Tongue (tissue), 1 donor: ENCODE measurements at regions not wholly inside any gene's neighbourhood (a gene's known extent, or its start where the extent isn't known, plus 50 kb on each side); places are given as distances from the start of the nearest gene placed in this dataset.
A peak's percentile ranks its signal among the peaks of the same experiment; 100 is the strongest.
"Not testable (repeated sequence)": the region's sequence is repeated elsewhere in the genome, so short reads cannot be mapped to it uniquely, and the experiment has no call there.

ENCODE experiments used
- DNase-seq: peaks from one replicate; pipeline ENCODE4 v3.0.0-alpha.2; 2015

- DNase-seq: not testable (repeated sequence)
Measured at GRCh38 chrX:121437666-121438065, 390.3 kb downstream of the GLUD2 start.

- DNase-seq: no peak
Measured at GRCh38 chrX:121455890-121456289, 408.5 kb downstream of the GLUD2 start.

- DNase-seq: no peak
Measured at GRCh38 chrX:121456315-121456714, 408.9 kb downstream of the GLUD2 start.

GRCh38 chrX:121457096-121457495, 409.7 kb downstream of the GLUD2 start:
- DNase-seq: no peak

GRCh38 chrX:121479406-121479805, 432.0 kb downstream of the GLUD2 start:
- DNase-seq: no peak

GRCh38 chrX:121496966-121497365, 449.6 kb downstream of the GLUD2 start:
- DNase-seq: no peak

GRCh38 chrX:121504153-121504552, 456.7 kb downstream of the GLUD2 start:
- no peak for DNase-seq

GRCh38 chrX:121546317-121546716, 498.9 kb downstream of the GLUD2 start:
- DNase-seq: no peak

- DNase-seq: peak; percentile 4
Measured at GRCh38 chrX:121558886-121559285, 511.5 kb downstream of the GLUD2 start.

GRCh38 chrX:121562616-121563015, 515.2 kb downstream of the GLUD2 start:
- no peak for DNase-seq

- no peak for DNase-seq
Measured at GRCh38 chrX:121569609-121570008, 522.2 kb downstream of the GLUD2 start.

GRCh38 chrX:121570072-121570841, 522.8 kb downstream of the GLUD2 start:
- no peak for DNase-seq

- no peak for DNase-seq
Measured at GRCh38 chrX:121571333-121571732, 523.9 kb downstream of the GLUD2 start.

GRCh38 chrX:121574384-121574783, 527.0 kb downstream of the GLUD2 start:
- not testable (repeated sequence) for DNase-seq

GRCh38 chrX:121579016-121579760, 531.8 kb downstream of the GLUD2 start:
- DNase-seq: peak; percentile 18

- DNase-seq: no peak
Measured at GRCh38 chrX:121581885-121582284, 534.5 kb downstream of the GLUD2 start.

GRCh38 chrX:121585626-121586025, 538.2 kb downstream of the GLUD2 start:
- DNase-seq: no peak

GRCh38 chrX:121592884-121593283, 545.5 kb downstream of the GLUD2 start:
- DNase-seq: no peak

GRCh38 chrX:121598356-121598755, 550.9 kb downstream of the GLUD2 start:
- DNase-seq: no peak

- DNase-seq: no peak
Measured at GRCh38 chrX:121635141-121635540, 587.7 kb downstream of the GLUD2 start.

- DNase-seq: no peak
Measured at GRCh38 chrX:121639781-121640180, 592.4 kb downstream of the GLUD2 start.

GRCh38 chrX:121641560-121641959, 594.1 kb downstream of the GLUD2 start:
- DNase-seq: peak; percentile 5

- DNase-seq: no peak
Measured at GRCh38 chrX:121642415-121642814, 595.0 kb downstream of the GLUD2 start.

GRCh38 chrX:121649417-121649816, 602.0 kb downstream of the GLUD2 start:
- DNase-seq: no peak
